Omental fat pad (tissue), 3 donors: ENCODE measurements at regions not wholly inside any gene's neighbourhood (a gene's known extent, or its start where the extent isn't known, plus 50 kb on each side); places are given as distances from the start of the nearest gene placed in this dataset.
"Not testable (repeated sequence)": the region's sequence is repeated elsewhere in the genome, so short reads cannot be mapped to it uniquely, and the experiment has no call there.

Experiments used
- ATAC-seq: fragments of 150-250 bp; one replicate; pipeline ENCODE4 v1.9.1; 2016; ENCODE audit warnings: mild to moderate bottlenecking, moderate library complexity; ENCODE audit not compliant: low FRiP score
- DNase-seq: peaks from one replicate; pipeline ENCODE4 v3.0.0-alpha.2; 2019; ENCODE audit warnings: low spot score
- CTCF ChIP-seq, 3 donors: fragments of 450-650 bp; IDR thresholded peaks; one replicate each; pipeline ENCODE4 v1.5.1; 2016 to 2017; ENCODE audit warnings: antibody characterized with exemption in 3 of 3, mild to moderate bottlenecking in 3 of 3, moderate library complexity in 2 of 3

DNA sequence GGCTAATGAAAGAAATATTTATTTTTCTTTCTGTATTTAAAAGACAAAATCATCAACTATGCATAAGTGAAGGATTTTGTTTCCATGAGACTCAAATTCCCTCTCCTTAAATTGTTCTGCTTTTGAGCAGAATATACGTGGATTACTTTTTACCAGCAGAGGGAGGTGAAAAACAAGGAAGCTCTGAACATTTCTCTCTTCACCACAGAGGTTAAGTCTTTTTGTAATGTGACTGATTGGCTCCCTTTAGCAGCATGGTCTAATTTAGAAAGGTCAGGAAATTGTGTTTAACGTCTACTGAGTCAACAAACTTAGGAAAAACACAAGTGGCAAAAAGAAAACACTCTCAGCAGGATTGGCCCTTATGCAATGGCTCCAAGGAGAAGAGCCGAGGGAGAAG lies 55.1 kb upstream of the F9 start:
- no peak for DNase-seq
- no peak for TF ChIP-seq CTCF (IDR thresholded peaks at IDR 0.05)
- no peak for ATAC-seq

DNA sequence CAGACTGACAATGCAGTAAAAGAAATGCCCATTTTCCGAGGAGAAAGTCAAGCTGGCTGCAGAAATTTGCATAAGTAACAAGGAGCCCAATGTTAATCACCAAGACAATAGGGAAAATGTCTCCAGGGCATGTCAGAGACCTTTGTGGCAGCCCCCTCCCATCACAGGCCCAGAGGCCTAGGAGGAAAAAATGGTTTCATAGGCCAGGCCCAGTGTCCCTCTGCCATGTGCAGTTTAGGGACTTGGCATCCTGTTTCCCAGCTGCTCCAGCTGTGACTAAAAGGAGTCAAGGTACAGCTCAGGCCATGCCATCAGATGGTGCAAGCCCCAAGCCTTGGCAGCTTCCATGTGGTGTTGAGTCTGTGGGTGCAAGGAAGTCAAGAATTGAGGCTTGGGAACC lies 68.6 kb upstream of the F9 start:
- not testable (repeated sequence) for DNase-seq, ATAC-seq

DNA sequence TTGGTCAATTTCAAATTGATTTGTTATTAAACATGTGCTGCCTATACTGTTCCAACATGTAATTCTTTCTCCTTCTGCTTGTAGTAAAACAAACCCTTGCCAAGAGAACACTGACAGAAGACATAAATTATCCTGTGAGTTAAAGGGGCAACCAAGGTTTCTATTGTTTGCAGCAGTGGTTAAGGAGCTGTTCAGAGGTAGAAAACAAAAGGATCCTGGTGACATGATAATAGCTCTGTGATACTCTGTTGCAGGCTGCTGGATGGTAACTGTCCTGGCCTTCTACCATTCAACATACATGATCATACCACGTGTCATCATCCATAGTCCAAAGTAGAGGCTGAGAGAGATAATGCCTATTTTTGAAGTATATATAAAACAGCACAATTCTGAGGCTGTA lies 75.8 kb upstream of the F9 start:
- no peak for TF ChIP-seq CTCF (IDR thresholded peaks at IDR 0.05)
- DNase-seq = no peak
- ATAC-seq = no peak

- no peak for TF ChIP-seq CTCF (IDR thresholded peaks at IDR 0.05)
- ATAC-seq = no peak
These were observed 81.5 kb upstream of the F9 start for GRCh38 chrX:139448996-139449395.

DNA sequence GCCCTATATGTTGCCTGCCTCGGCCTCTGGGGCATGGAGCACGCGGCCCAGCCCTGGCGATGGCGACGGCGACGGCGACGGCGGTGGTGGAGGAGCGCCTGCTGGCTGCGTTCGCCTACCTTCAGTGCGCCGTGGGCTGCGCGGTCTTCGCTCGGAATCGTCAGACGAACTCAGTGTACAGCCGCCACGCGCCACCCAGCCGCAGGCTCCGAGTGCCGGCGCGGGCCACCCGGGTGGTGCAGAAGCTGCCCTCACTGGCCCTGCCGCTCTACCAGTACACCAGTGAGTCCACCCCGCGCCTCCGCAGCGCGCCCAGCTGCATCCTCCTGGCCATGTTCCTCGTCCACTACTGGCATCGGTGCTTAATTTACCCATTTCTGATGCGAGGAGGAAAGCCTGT lies 83.7 kb upstream of the F9 start:
- ATAC-seq (no peak), DNase-seq (no peak)

More at GRCh38 chrX:139448996-139449395, 81.5 kb upstream of the F9 start:
- no peak for DNase-seq

DNA sequence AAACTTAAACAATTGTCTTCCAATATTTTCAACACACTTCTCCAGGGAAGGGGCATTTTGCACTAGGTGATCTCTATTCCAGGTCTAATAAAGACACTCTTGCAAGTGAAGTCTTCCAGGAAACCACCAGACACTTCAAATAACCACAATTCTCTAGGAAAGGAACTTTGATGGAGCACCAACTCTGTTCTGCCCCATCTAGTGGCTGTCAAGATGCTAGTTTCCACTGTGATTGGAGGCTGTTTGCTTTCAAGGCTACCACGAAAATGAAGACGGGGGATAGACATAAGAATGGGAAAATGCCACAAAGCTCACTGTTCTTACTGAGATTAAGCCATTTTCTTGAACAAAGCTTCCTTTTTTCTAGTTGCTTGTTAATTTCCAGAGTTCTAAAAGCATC lies 100.6 kb upstream of the F9 start:
- no peak for TF ChIP-seq CTCF (IDR thresholded peaks at IDR 0.05)
- DNase-seq = no peak

More for the DNA sequence above, 83.7 kb upstream of the F9 start:
- no peak for TF ChIP-seq CTCF (IDR thresholded peaks at IDR 0.05)

GRCh38 chrX:139423186-139423585 lies 107.4 kb upstream of the F9 start:
- no peak for TF ChIP-seq CTCF (IDR thresholded peaks at IDR 0.05)
- ATAC-seq (no peak), DNase-seq (no peak)

More for the DNA sequence above, 100.6 kb upstream of the F9 start:
- ATAC-seq = no peak

DNA sequence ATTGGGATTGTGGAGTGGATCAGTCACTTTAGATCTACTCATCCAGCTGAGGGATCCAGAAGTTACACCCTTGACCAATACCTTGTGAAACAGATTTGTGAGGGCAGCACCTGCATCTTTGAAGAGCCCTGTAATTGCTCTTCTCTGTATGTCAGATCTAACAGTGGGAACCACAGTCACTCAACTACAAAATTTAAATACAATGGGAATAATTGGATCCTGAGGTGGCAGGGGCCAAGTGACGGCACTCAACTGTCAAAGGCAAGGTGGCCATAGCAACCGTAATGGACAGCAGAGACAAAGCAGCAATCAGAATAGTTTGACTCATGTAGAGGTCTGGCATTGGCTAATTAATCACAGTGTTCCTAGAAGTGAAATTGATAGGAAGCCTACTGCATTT lies 132.3 kb upstream of the F9 start:
- not testable (repeated sequence) for DNase-seq, ATAC-seq
